Activated CD4-positive, alpha-beta T cell treated with anti-CD3 and anti-CD28 coated beads for 4 hours (primary cell): ENCODE measurements at regions not wholly inside any gene's neighbourhood (a gene's known extent, or its start where the extent isn't known, plus 50 kb on each side); places are given as distances from the start of the nearest gene placed in this dataset.

Source experiments
- DNase-seq, 2 donors: peaks; one replicate each; pipeline ENCODE4 v3.0.0-alpha.2; 2020

- DNase-seq: no peak
These were observed 231.8 kb upstream of the CTBP2 start for GRCh38 chr10:125392154-125392553.

GRCh38 chr10:125389648-125390047 is 229.3 kb upstream of the CTBP2 start:
- no peak for DNase-seq

DNA sequence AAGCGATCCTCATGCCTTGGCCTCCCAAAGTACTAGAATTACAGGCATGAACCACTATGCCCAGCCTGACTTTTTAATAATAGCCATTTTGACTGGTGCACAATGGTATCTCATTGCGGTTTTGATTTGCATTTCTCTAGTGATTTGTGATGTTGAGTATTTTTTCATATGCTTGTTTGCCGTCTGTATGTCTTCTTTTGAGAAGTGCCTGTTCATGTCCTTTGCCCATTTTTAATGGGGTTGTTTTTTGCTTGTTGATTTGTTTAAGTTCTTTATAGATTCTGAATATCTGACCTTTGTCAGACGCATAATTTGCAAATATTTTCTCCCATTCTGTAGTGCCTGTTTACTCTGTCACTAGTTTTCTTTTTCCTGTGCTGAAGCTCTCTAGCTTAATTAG is 219.2 kb upstream of the CTBP2 start:
- DNase-seq: no peak

DNA sequence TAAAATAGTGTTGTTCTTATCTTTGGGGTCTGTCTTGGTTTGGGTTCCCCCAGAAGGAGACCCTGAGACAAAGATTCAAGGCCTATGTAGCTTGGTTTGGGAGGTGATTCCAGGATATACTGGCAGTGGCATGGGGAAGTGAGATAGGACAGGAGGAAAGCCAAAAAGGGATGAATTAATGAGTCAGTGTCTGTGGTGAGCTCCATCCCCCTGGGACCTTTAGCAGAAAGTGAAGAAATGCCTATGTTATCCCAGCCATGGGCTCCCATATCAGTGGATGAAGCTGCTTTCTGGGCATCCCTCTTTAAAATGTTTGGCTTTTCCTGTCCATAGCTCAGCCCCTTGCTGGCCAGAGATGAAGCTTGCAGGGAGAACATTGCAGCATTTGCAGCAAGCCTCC is 217.0 kb upstream of the CTBP2 start:
- no peak for DNase-seq

GRCh38 chr10:125375210-125375609 is 214.8 kb upstream of the CTBP2 start:
- DNase-seq: no peak

DNA sequence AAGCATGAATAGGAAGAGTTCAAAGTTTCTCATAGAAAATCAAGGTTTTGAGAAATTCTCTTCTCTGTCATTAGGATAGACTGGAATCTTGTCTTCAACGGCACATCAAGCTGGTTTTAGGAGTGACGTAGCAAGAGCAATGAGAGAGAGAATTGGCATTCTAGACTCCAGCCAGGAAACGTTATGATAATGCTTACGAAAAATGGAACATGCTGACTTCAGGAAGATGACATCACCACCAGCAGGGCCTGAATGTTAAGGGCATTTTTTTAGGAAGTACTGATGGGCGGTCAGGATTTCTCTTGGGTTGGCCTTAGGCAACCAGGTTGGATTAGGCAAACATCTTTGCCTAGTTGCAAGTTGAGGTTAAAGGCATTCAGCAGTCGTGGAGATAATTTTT is 213.2 kb upstream of the CTBP2 start:
- DNase-seq: no peak

DNA sequence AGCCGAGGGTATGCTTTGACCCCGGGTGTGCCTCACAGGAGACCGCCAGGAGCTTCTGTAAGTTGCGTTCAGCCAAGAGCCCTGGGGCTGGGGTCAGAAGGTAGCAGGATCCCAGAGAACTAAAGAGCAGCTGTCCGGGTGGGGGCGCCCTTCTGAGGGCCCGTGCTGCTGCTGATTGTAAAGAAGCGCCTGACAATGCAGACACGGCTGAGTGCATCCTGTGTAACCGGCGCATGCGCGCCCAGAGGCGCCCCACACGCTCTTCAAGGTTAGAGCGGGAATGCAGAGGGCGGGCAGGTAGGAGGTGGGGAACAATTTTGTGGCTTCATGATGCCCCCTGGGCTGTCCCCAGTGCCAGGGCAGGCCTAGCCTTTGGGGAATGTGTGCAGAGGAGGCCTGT is 210.2 kb upstream of the CTBP2 start:
- no peak for DNase-seq

DNA sequence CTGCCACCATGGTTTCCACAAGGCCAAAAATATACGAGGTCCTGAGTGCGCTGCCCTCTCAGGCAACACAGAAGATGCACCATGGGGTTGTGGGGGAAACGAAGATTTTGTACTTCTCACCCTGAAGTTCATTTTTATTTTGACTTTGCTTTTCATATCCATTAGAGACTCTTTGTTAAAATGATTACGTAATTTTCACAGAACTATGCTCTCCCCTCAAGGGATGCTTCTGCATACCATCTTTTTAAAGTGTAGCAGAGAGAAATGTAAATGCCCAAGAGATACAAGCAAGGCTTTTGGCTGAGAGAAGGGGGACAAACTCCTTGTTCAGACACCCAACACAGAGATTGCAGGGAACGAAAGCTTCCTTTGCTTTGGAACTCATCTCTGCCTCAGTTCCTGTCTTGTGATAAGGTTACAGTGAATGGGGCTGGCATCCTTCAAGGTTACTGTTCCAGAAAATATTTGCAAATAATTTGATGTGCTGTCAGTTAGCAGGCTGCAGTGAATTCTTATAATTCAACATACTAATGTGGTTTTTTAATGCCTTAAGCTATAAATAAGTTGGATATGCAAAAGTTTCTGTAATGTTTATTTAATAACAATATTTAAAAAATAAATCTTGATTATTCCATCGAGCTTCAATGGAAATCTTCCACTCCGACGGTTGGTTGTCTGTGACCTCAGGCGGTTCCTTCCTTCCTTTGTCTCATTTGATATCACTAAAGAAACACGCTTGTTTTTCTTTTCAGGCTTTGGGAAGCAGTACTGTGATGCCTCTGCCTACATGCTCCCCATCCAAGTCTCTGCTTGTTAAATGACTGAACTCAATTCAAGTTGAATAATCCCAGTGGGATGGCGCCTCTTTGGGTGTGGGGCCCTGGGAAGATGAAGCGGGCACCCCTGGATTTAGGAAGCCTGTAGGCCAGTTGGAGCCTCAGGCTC is 209.3 kb upstream of the CTBP2 start:
- no peak for DNase-seq

- DNase-seq: no peak
These were observed 207.8 kb upstream of the CTBP2 start for GRCh38 chr10:125368146-125368545.

DNA sequence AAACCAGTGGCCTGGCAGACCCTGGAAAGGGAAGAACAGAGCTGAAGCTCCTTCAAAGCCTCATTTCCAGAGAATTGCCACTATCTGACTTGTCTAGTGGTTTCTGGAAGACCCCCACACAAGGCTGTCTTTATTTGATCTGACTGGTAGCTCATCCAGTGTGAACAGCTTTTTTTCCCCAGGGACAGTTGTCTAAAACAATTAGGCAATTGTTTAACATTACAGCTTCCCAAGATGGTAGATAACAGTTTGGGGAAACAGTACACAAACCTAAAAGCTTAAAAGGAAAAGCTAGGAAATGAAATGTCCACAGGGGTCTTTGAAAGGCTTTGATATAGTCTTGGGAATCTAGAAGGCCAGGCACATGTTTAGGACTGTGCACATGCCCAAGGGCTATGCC is 203.4 kb upstream of the CTBP2 start:
- no peak for DNase-seq

- DNase-seq: no peak
These were observed 202.6 kb upstream of the CTBP2 start for GRCh38 chr10:125362950-125363349.

DNA sequence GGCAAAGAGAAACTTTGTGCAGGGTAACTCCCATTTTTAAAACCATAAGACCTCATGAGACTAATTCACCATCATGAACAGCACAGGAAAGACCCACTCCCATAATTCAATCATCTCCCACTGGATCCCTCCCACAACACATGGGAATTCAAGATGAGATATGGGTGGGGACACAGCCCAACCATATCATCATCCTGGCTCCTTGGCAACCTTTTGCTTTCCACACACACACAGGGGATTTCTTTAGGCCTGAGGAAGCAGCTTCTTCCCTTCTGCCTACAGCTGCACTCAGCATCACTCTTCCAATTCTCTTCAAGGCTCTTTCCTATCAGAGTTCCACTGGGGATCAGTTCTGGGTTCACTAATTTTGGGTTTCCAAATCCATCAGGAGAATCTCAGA is 199.0 kb upstream of the CTBP2 start:
- DNase-seq: no peak

- DNase-seq: no peak
These were observed 195.3 kb upstream of the CTBP2 start for GRCh38 chr10:125355657-125356056.

DNA sequence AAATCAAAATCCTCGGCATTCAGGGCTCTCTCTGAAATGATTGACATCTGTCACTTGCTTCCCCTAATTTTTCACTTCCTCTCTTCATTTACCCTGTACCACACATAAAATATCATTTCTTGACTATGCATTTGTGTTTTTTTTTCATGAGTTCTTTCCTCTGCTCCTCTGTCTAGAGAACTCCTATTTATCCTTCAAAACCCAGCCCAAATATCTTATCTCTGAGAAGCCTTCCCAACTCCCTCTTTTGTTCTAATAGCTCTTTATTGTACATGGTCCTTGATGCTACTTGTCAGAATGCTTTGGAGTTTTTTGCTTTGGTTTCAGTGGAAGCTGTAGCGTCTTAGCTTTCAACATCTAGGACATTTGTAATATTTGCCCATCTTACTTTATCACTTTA is 190.2 kb upstream of the CTBP2 start:
- DNase-seq: no peak

DNA sequence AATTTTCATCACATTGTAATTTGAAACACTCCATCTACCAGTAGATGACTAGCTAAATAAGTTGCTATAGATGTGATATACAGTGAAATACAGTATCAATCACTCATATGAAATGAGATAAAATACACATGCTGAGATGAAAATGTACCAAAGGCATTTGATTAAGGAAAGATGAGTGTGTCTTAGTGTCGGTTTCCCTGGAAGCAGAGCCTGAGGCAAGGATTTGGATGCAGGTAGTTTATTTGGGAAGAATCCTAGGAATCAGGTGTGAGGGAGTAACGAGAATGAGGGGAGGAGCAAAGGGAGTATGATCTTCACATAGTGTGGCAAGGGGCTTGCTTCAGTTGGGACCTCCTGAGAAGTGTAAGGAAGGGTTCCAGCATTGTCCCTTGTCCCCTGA is 188.2 kb upstream of the CTBP2 start:
- no peak for DNase-seq

DNA sequence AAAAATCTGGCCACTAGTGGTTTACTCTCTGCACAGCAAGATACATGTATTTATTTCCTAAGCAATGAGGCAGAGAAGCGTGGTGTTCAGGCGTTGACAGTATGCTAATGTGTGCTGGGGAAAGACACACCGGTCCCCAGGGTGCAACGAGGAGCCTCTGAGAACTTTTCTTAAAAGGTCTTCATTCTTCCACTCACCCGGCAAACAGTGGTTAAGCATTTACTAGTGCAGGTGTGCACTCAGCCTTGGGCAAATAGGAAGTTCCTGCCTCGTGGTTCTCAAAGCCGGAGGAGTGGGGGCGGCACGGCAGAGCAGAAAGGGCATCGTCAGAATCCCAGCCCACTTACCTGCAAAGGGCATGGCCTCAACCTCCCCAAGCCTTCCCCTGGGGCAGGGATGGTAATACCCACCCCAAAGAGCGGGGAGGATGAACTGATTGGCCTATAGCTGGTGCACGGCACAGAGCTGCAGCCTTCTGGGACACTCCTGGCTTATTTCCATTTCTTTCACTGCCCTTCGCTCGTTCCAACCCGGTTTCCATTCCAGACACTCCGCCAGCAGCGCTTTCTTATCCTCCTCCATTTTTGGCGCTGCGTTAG is 184.3 kb upstream of the CTBP2 start:
- no peak for DNase-seq

DNA sequence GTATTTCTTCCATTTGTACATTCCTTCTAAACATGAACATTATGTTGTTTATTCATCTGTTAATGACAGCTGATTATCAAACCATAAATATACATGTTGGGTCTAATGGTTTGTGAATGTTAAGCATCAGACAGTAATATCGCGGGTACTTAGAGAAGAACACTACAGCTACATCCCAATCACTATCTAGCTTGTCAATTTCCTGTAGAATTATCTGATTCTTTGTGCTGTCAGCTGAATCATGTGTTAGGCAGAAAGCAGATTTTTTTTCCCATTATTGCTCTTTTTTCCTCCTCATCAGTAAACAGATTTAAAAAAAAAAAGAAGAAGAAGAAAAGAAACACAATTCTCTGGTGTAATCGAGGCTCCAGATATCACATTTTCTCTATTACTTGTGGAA is 183.6 kb upstream of the CTBP2 start:
- no peak for DNase-seq

- DNase-seq: no peak
These were observed 183.0 kb upstream of the CTBP2 start for GRCh38 chr10:125343118-125343925.

GRCh38 chr10:125341611-125342010 is 181.2 kb upstream of the CTBP2 start:
- no peak for DNase-seq

DNA sequence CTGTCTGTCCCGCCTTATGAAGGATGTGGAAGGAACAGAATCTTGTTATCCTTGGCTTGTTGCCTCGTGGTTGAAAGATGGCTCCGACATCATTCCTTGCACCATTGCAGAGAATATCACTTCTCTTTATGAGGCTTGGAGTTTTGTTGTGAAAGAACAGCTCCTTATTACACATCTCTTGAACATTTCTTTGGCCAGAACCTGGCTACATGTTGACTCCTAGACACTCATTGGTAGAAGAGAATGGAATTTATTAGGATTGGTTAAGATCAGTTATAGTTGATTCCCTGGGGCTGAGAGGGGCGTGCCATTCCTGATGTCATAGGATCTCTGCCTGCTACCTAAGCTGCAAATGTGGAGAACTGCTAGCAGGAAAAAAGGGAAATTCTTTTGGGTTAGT is 180.5 kb upstream of the CTBP2 start:
- DNase-seq: no peak

DNA sequence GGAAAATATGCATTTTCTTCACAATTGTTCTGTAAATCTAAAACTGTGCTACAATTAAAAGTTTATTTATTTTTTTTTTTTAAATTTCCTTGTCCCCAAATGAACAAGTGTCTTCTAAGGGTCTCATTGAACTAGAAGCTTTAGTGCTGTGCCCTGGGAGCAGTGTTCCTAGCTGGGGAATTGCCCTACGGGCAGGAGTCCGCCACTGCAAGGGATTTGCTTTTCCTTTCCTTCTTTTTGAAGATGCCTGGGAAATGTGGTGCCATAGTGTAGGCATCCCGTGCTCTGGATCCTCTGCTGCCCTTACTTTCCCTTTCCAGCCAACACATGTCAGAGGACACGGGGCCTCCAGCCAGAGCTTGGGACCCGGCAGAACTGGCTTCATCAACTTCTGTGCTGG is 177.1 kb upstream of the CTBP2 start:
- no peak for DNase-seq

- no peak for DNase-seq
These were observed 174.2 kb upstream of the CTBP2 start for GRCh38 chr10:125334545-125334944.

- no peak for DNase-seq
These were observed 173.4 kb upstream of the CTBP2 start for GRCh38 chr10:125333769-125334168.

DNA sequence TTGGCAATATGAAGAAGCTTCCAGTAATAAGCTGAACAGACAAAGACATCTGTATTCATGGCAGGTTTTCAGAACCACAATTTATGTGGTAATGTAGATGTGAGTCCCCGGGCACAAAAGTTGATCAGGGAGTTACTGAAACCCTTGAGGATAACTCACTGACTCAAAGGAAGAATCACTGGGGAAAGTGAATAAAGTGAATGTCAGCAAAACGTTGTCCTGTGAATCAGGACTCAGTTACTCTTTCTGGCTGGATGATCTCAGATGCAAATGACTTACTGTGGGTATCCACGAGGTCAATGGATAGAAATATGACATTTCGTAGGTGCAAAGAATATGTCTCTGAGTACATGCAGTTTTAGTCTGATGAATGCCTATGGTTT is 172.8 kb upstream of the CTBP2 start:
- no peak for DNase-seq
